Smooth muscle cell (in vitro differentiated cells): ENCODE measurements at regions not wholly inside any gene's neighbourhood (a gene's known extent, or its start where the extent isn't known, plus 50 kb on each side); places are given as distances from the start of the nearest gene placed in this dataset.

Experiments
- DNase-seq: peaks from one replicate; lab custom pipeline; 2025; ENCODE audit not compliant: unreplicated experiment; lab: John Stamatoyannopoulos, UW
- H2AFZ ChIP-seq: fragments of 200-600 bp; sonication (generic); 2 replicates; pipeline ENCODE4 v1.6.0; 2016; ENCODE audit warnings: antibody characterized with exemption, low read depth, mild to moderate bottlenecking
- H3F3A ChIP-seq: fragments of 200-600 bp; sonication (generic); 2 replicates; pipeline ENCODE4 v1.6.0; 2017; ENCODE audit warnings: antibody characterized with exemption, low read depth
- H3K27ac ChIP-seq: fragments of 200-600 bp; sonication (generic); 2 replicates; pipeline ENCODE4 v1.5.1; 2016; ENCODE audit warnings: low read depth, mild to moderate bottlenecking
- H3K27me3 ChIP-seq: fragments of 200-600 bp; sonication (generic); 2 replicates; pipeline ENCODE4 v1.6.1; 2016; ENCODE audit warnings: low read depth, mild to moderate bottlenecking
- H3K36me3 ChIP-seq: fragments of 200-600 bp; sonication (generic); 2 replicates; pipeline ENCODE4 v1.5.1; 2016; ENCODE audit warnings: low read depth
- H3K4me1 ChIP-seq: fragments of 200-600 bp; sonication (generic); 2 replicates; pipeline ENCODE4 v1.5.1; 2016; ENCODE audit warnings: low read depth
- H3K4me2 ChIP-seq: fragments of 200-600 bp; sonication (generic); 2 replicates; pipeline ENCODE4 v1.6.0; 2016; ENCODE audit warnings: mild to moderate bottlenecking
- H3K4me3 ChIP-seq: fragments of 200-600 bp; sonication (generic); 2 replicates; pipeline ENCODE4 v1.5.1; 2016; ENCODE audit warnings: mild to moderate bottlenecking
- H3K79me2 ChIP-seq: fragments of 200-600 bp; sonication (generic); 2 replicates; pipeline ENCODE4 v1.6.0; 2016; ENCODE audit warnings: low read depth, mild to moderate bottlenecking
- H3K9ac ChIP-seq: fragments of 200-600 bp; sonication (generic); 2 replicates; pipeline ENCODE4 v1.6.0; 2016; ENCODE audit warnings: low read depth
- H3K9me3 ChIP-seq: fragments of 200-600 bp; sonication (generic); replicated peaks from 2 replicates; pipeline ENCODE4 v1.5.1; 2016; ENCODE audit warnings: low read depth
- H4K20me1 ChIP-seq: fragments of 200-600 bp; sonication (generic); 2 replicates; pipeline ENCODE4 v1.6.0; 2016; ENCODE audit warnings: low read depth
- CTCF ChIP-seq: fragments of 200-600 bp; sonication (generic); IDR thresholded peaks from 2 replicates; pipeline ENCODE4 v1.5.1; 2017; ENCODE audit warnings: borderline replicate concordance, mild to moderate bottlenecking, antibody characterized with exemption; ENCODE audit not compliant: insufficient read depth, poor library complexity, severe bottlenecking
- WGBS: methylation state at CpG from one replicate; pipeline ENCODE4 v1.1.7; 2016; ENCODE audit warnings: low lambda C conversion rate; 5-methylcytosine and 5-hydroxymethylcytosine counted together

- Histone ChIP-seq H3F3A (no peaks in the 10 kb centered on the region), H4K20me1 (no peaks in the 10 kb centered on the region), H3K79me2 (no peaks in the 10 kb centered on the region), H3K36me3 (no peaks in the 10 kb centered on the region), H2AFZ (no peak overlapping the region), H3K27me3 (peaks cover 42% of the 10 kb centered on the region), H3K27ac (no peak overlapping the region), H3K4me3 (no peak overlapping the region), H3K9me3 (no peaks in the 10 kb centered on the region), H3K4me2 (no peak overlapping the region), H3K4me1 (no peaks in the 10 kb centered on the region), H3K9ac (no peak overlapping the region)
- 71% methylated on average over 5 of the region's 5 CpGs for WGBS
- no peak for DNase-seq
- no peak for TF ChIP-seq CTCF
Measured at GRCh38 chr10:123579675-123580074, 86.5 kb upstream of the GPR26 start.

GRCh38 chr10:123580426-123580825, 85.7 kb upstream of the GPR26 start:
- H3K27ac ChIP-seq, result no peak overlapping the region
- no peaks in the 10 kb centered on the region for H3K4me1 ChIP-seq
- no peak for TF ChIP-seq CTCF
- H3F3A ChIP-seq, result no peaks in the 10 kb centered on the region
- H3K9me3 ChIP-seq, result no peaks in the 10 kb centered on the region
- H3K79me2 ChIP-seq, result no peaks in the 10 kb centered on the region
- H2AFZ ChIP-seq, result no peak overlapping the region
- no peak overlapping the region for H3K9ac ChIP-seq
- no peaks in the 10 kb centered on the region for H3K36me3 ChIP-seq
- no peak for DNase-seq
- no peak overlapping the region for H3K4me2 ChIP-seq
- no peak overlapping the region for H3K4me3 ChIP-seq
- peaks cover 36% of the 10 kb centered on the region for H3K27me3 ChIP-seq
- no peaks in the 10 kb centered on the region for H4K20me1 ChIP-seq
- WGBS, result 80% methylated on average over 4 of the region's 4 CpGs

GRCh38 chr10:123581656-123582055, 84.5 kb upstream of the GPR26 start:
- no peak for TF ChIP-seq CTCF
- no peak overlapping the region for H3K4me3 ChIP-seq
- no peaks in the 10 kb centered on the region for H4K20me1 ChIP-seq
- no peaks in the 10 kb centered on the region for H3K4me1 ChIP-seq
- no peaks in the 10 kb centered on the region for H3K79me2 ChIP-seq
- 63% methylated on average over 9 of the region's 9 CpGs for WGBS
- no peak overlapping the region for H3K9ac ChIP-seq
- H3K4me2 ChIP-seq, result no peak overlapping the region
- no peaks in the 10 kb centered on the region for H3F3A ChIP-seq
- no peak overlapping the region for H3K27ac ChIP-seq
- H3K9me3 ChIP-seq, result no peaks in the 10 kb centered on the region
- no peak overlapping the region for H2AFZ ChIP-seq
- no peaks in the 10 kb centered on the region for H3K36me3 ChIP-seq
- H3K27me3 ChIP-seq, result peaks cover 36% of the 10 kb centered on the region
- no peak for DNase-seq

- Histone ChIP-seq H3K4me1 (no peaks in the 10 kb centered on the region), H3F3A (no peaks in the 10 kb centered on the region), H4K20me1 (no peaks in the 10 kb centered on the region), H2AFZ (no peak overlapping the region), H3K4me3 (no peak overlapping the region), H3K27me3 (peaks cover 36% of the 10 kb centered on the region), H3K79me2 (no peaks in the 10 kb centered on the region), H3K27ac (no peak overlapping the region), H3K36me3 (no peaks in the 10 kb centered on the region), H3K4me2 (no peak overlapping the region), H3K9ac (no peak overlapping the region), H3K9me3 (no peaks in the 10 kb centered on the region)
- WGBS, result 29% methylated on average over 6 of the region's 6 CpGs
- peak; percentile 35 for DNase-seq
- TF ChIP-seq CTCF, result peak; percentile 86
Measured at GRCh38 chr10:123582084-123582989, 83.8 kb upstream of the GPR26 start.
